A549 (cell line): ENCODE measurements at regions not wholly inside any gene's neighbourhood (a gene's known extent, or its start where the extent isn't known, plus 50 kb on each side); places are given as distances from the start of the nearest gene placed in this dataset.

Experiments
- ATAC-seq, 2 experiments: fragments of 200-7000 bp in 1 of 2; fragments of >200 bp in 1 of 2; cut with Nextera tagmentation in 1 of 2; cut with Tn5 transposase in 1 of 2; 3 replicates each; pipeline versions ENCODE4 v1.8.0 to v1.9.1; 2018 to 2020; ENCODE audit warnings: mild to moderate bottlenecking in 1 of 2, moderate library complexity in 1 of 2
- CTCF ChIA-PET: fragments of 300-600 bp; sonication (Branson Sonifier 250); formaldehyde crosslinking; extraction: SDS; loops from one replicate; lab custom pipeline; 2021; ENCODE audit warnings: antibody characterized with exemption, inconsistent platforms; lab: Yijun Ruan, JAX
- POLR2A ChIA-PET: fragments of 350-600 bp; formaldehyde crosslinking; extraction: SDS; loops from one replicate; lab custom pipeline; 2021; ENCODE audit warnings: antibody characterized with exemption, inconsistent platforms; lab: Yijun Ruan, JAX
- DNase-seq, 2 experiments: peaks; one replicate each; pipeline versions ENCODE4 v3.0.0 to v3.0.0-alpha.2; 2011 to 2016; ENCODE audit warnings: low read depth in 1 of 2, low spot score in 1 of 2
- FAIRE-seq: peaks from 2 replicates; lab custom pipeline; 2011; peaks lifted over from hg19 to GRCh38; lab: Jason Lieb, UNC
- H3K27ac ChIP-seq, 2 experiments: fragments of >200 bp; sonication (Bioruptor Twin); formaldehyde crosslinking; 3 replicates each; pipeline ENCODE4 v1.5.1; 2016 to 2017
- H3K4me1 ChIP-seq: fragments of >200 bp; sonication (Bioruptor Twin); formaldehyde crosslinking; 3 replicates; pipeline ENCODE4 v1.6.1; 2016
- H3K4me2 ChIP-seq: fragments of >200 bp; sonication (Bioruptor Twin); formaldehyde crosslinking; 3 replicates; pipeline ENCODE4 v1.6.1; 2016
- H3K4me3 ChIP-seq: fragments of >200 bp; sonication (Bioruptor Twin); formaldehyde crosslinking; 3 replicates; pipeline ENCODE4 v1.5.1; 2016
- H3K9me3 ChIP-seq: fragments of >200 bp; sonication (Bioruptor Twin); formaldehyde crosslinking; 3 replicates; pipeline ENCODE4 v1.6.1; 2016
- ATOH8 ChIP-seq: fragments of 250-450 bp; sonication (Bioruptor Pico); IDR thresholded peaks from 2 replicates; pipeline ENCODE4 v1.5.0; 2020; ENCODE audit warnings: low read depth, mild to moderate bottlenecking, moderate library complexity
- BCL3 ChIP-seq: fragments of >200 bp; sonication (Bioruptor Twin); formaldehyde crosslinking; IDR thresholded peaks from 3 replicates; pipeline ENCODE4 v1.6.1; 2016
- CBX2 ChIP-seq: fragments of 200-600 bp; sonication (generic); IDR thresholded peaks from 2 replicates; pipeline ENCODE4 v1.6.1; 2016; ENCODE audit warnings: low read depth, mild to moderate bottlenecking, borderline replicate concordance
- CBX8 ChIP-seq: fragments of 200-600 bp; sonication (generic); IDR thresholded peaks from 2 replicates; pipeline ENCODE4 v1.6.1; 2016
- EHF ChIP-seq: fragments of 250-450 bp; sonication (Bioruptor Pico); IDR thresholded peaks from 2 replicates; pipeline ENCODE4 v1.5.0; 2020; ENCODE audit warnings: mild to moderate bottlenecking
- FOSL2 ChIP-seq, 2 experiments: fragments of 450-650 bp in 1 of 2; fragments of >200 bp in 1 of 2; sonication (Bioruptor Twin) in 1 of 2; formaldehyde crosslinking; IDR thresholded peaks; 2 replicates each; pipeline versions ENCODE4 v1.5.0 to v1.6.1; 2016 to 2020; ENCODE audit warnings: mild to moderate bottlenecking in 1 of 2, moderate library complexity in 1 of 2
- HES2 ChIP-seq: fragments of >200 bp; sonication (Bioruptor Twin); formaldehyde crosslinking; IDR thresholded peaks from 2 replicates; pipeline ENCODE4 v1.6.1; 2016
- HOXB13 ChIP-seq: fragments of 250-450 bp; sonication (Bioruptor Pico); IDR thresholded peaks from 2 replicates; pipeline ENCODE4 v1.5.0; 2020; ENCODE audit warnings: low read depth, mild to moderate bottlenecking, moderate library complexity
- HOXB5 ChIP-seq: fragments of 250-450 bp; sonication (Bioruptor Pico); IDR thresholded peaks from 2 replicates; pipeline ENCODE4 v1.5.0; 2020; ENCODE audit warnings: mild to moderate bottlenecking, moderate library complexity
- KDM1A ChIP-seq: fragments of 200-600 bp; sonication (generic); IDR thresholded peaks from 2 replicates; pipeline ENCODE4 v1.6.1; 2016; ENCODE audit warnings: low read depth, mild to moderate bottlenecking
- MAX ChIP-seq: IDR thresholded peaks from 2 replicates; pipeline ENCODE4 v1.6.1; 2012
- MYC ChIP-seq: IDR thresholded peaks from 2 replicates; pipeline ENCODE4 v1.6.1; 2012; ENCODE audit warnings: mild to moderate bottlenecking, inconsistent platforms, low read length, improper control_type of control experiment, borderline replicate concordance
- NFE2L2 ChIP-seq: fragments of 150-350 bp; conservative IDR thresholded peaks from 2 replicates; pipeline ENCODE4 v1.6.1; 2014; ENCODE audit warnings: low read length
- RAD21 ChIP-seq, 2 experiments: fragments of >200 bp in 1 of 2; sonication (Bioruptor Twin) in 1 of 2; formaldehyde crosslinking in 1 of 2; IDR thresholded peaks in 1 of 2; conservative IDR thresholded peaks in 1 of 2; 2 replicates in 1 of 2; 3 replicates in 1 of 2; pipeline ENCODE4 v1.6.1; 2012 to 2018; ENCODE audit warnings: inconsistent platforms in 1 of 2
- REST ChIP-seq: fragments of 200-600 bp; sonication (generic); IDR thresholded peaks from 2 replicates; pipeline ENCODE4 v1.6.1; 2016; ENCODE audit warnings: antibody characterized with exemption, mild to moderate bottlenecking, moderate library complexity
- RFX5 ChIP-seq: fragments of 450-650 bp; IDR thresholded peaks from 2 replicates; pipeline ENCODE4 v1.7.1; 2014; ENCODE audit warnings: antibody characterized with exemption, mild to moderate bottlenecking, moderate library complexity
- SREBF2 ChIP-seq: fragments of 450-650 bp; IDR thresholded peaks from 2 replicates; pipeline ENCODE4 v1.6.1; 2014; ENCODE audit warnings: mild to moderate bottlenecking, moderate library complexity
- TFCP2L1 ChIP-seq: fragments of 250-450 bp; sonication (Bioruptor Pico); IDR thresholded peaks from 2 replicates; pipeline ENCODE4 v1.5.0; 2021; ENCODE audit warnings: mild to moderate bottlenecking
- TP53 ChIP-seq: fragments of 250-450 bp; sonication (Bioruptor Pico); IDR thresholded peaks from 2 replicates; pipeline ENCODE4 v1.5.0; 2021; ENCODE audit warnings: mild to moderate bottlenecking, moderate library complexity
- USF2 ChIP-seq: fragments of 450-650 bp; IDR thresholded peaks from 2 replicates; pipeline ENCODE4 v1.6.1; 2014; ENCODE audit warnings: antibody characterized with exemption
- ZNF302 ChIP-seq: fragments of 250-450 bp; sonication (Bioruptor Pico); IDR thresholded peaks from 2 replicates; pipeline ENCODE4 v1.9.0; 2021; ENCODE audit warnings: inconsistent platforms, mild to moderate bottlenecking, moderate library complexity
- WGBS: methylation state at CpG from one replicate; pipeline ENCODE4 v1.1.6; 2017; ENCODE audit errors: missing lambda C conversion rate; 5-methylcytosine and 5-hydroxymethylcytosine counted together

- no peak for TF ChIP-seq USF2
- TF ChIP-seq BCL3: no peak
- TF ChIP-seq MYC: no peak
- TF ChIP-seq ZNF302 (CRISPR knock-in tag): no peak
- TF ChIP-seq SREBF2: no peak
- TF ChIP-seq ATOH8 (CRISPR knock-in tag): no peak
Observed at GRCh38 chr6:159615918-159616317, 77.1 kb downstream of the SOD2 start (continued).

- ChIA-PET POLR2A (no interaction called here), CTCF (interaction anchor here (1.3 to 1.8 kb wide), 3 partner anchors 7 to 394 kb away, joined by 3 to 10 read pairs (median 5); no protein-coding TSS in a partner anchor)
- WGBS: 50% methylated on average over 6 of the region's 6 CpGs
- H3K4me3 ChIP-seq: no peak overlapping the region
- no peak overlapping the region for H3K27ac ChIP-seq
- no peaks in the 10 kb centered on the region for H3K4me1 ChIP-seq
- no peak overlapping the region for H3K4me2 ChIP-seq
- TF ChIP-seq FOSL2 (IDR thresholded peaks at IDR 0.05) (no peak), FOSL2 (CRISPR knock-in tag; IDR thresholded peaks at IDR 0.05) (no peak), HES2 (no peak), HOXB13 (CRISPR knock-in tag) (no peak), TP53 (CRISPR knock-in tag) (no peak), KDM1A (no peak), TFCP2L1 (CRISPR knock-in tag) (no peak), USF2 (no peak), RFX5 (no peak), EHF (CRISPR knock-in tag) (no peak), CBX2 (no peak), MAX (no peak), NFE2L2 (no peak), CBX8 (no peak), REST (no peak), RAD21 (conservative IDR thresholded peaks at IDR 0.05 in 1 of 2, IDR thresholded peaks at IDR 0.05 in 1 of 2) (no peak), HOXB5 (CRISPR knock-in tag) (no peak)
- ATAC-seq (no peak), FAIRE-seq (no peak), DNase-seq (no peak)
- no peaks in the 10 kb centered on the region for H3K9me3 ChIP-seq
Observed at GRCh38 chr6:159610881-159611280, 82.2 kb downstream of the SOD2 start.
